Natural killer cell (primary cell): ENCODE measurements at regions not wholly inside any gene's neighbourhood (a gene's known extent, or its start where the extent isn't known, plus 50 kb on each side); places are given as distances from the start of the nearest gene placed in this dataset.
A peak's percentile ranks its signal among the peaks of the same experiment; 100 is the strongest.

ENCODE experiments used
- ATAC-seq, 3 donors: fragments of 150-1000 bp in 2 of 3; fragments of 200-7000 bp in 1 of 3; cut with Tn5 transposase; 1 replicate in 1 of 3; 2 replicates in 2 of 3; pipeline ENCODE4 v1.10.0; 2021; ENCODE audit warnings: mild to moderate bottlenecking in 2 of 3, moderate library complexity in 2 of 3
- DNase-seq, 2 donors: peaks; one replicate each; pipeline versions ENCODE4 v3.0.0 to v3.0.0-alpha.2; 2013 to 2021; ENCODE audit warnings: mixed read lengths in 1 of 2
- H3K27ac ChIP-seq: one replicate; pipeline ENCODE4 v1.5.1; 2013; ENCODE audit warnings: mild to moderate bottlenecking, low read length
- H3K27me3 ChIP-seq: one replicate; pipeline ENCODE4 v1.6.1; 2013; ENCODE audit warnings: low read length; ENCODE audit not compliant: control insufficient read depth, insufficient read depth
- H3K36me3 ChIP-seq: one replicate; pipeline ENCODE4 v1.6.1; 2013; ENCODE audit warnings: low read length; ENCODE audit not compliant: control insufficient read depth, insufficient read depth
- H3K4me1 ChIP-seq: one replicate; pipeline ENCODE4 v1.6.1; 2013; ENCODE audit warnings: low read length; ENCODE audit not compliant: control insufficient read depth, insufficient read depth
- H3K4me3 ChIP-seq: one replicate; pipeline ENCODE4 v1.5.1; 2013; ENCODE audit warnings: low read length
- H3K9me3 ChIP-seq: one replicate; pipeline ENCODE4 v1.6.1; 2013; ENCODE audit warnings: low read length; ENCODE audit not compliant: control insufficient read depth, insufficient read depth
- H3K27ac Mint-ChIP-seq, 2 donors: one replicate each; pipeline ENCODE4 v1.8.0; 2022; ENCODE audit warnings: mild to moderate bottlenecking in 2 of 2, mixed read lengths in 2 of 2, moderate library complexity in 1 of 2
- H3K27me3 Mint-ChIP-seq, 2 donors: one replicate each; pipeline ENCODE4 v1.8.0; 2022; ENCODE audit warnings: low read depth in 2 of 2, mixed read lengths in 2 of 2
- H3K36me3 Mint-ChIP-seq: one replicate; pipeline ENCODE4 v1.8.0; 2022; ENCODE audit warnings: mixed read lengths
- H3K4me1 Mint-ChIP-seq, 2 donors: one replicate each; pipeline ENCODE4 v1.8.0; 2022; ENCODE audit warnings: mixed read lengths in 2 of 2
- H3K4me3 Mint-ChIP-seq: one replicate; pipeline ENCODE4 v1.8.0; 2022; ENCODE audit warnings: mild to moderate bottlenecking, moderate library complexity, mixed read lengths
- H3K9me3 Mint-ChIP-seq, 2 donors: one replicate each; pipeline ENCODE4 v1.8.0; 2022; ENCODE audit warnings: mixed read lengths in 2 of 2
- WGBS: methylation state at CpG from one replicate; pipeline ENCODE4 v1.1.7; 2013; ENCODE audit warnings: missing lambda C conversion rate; ENCODE audit not compliant: insufficient coverage; 5-methylcytosine and 5-hydroxymethylcytosine counted together
- intact Hi-C: fragments of 100-400 bp; cut with micrococcal nuclease; formaldehyde crosslinking; loops from one replicate; pipeline ENCODE4 v1.14.2; 2022
- TF ChIP-seq, protein P1 (sequence below): fragments of 200-600 bp; IDR thresholded peaks from one replicate; pipeline ENCODE4 v1.8.0; 2022; ENCODE audit warnings: antibody characterized with exemption

DNA sequence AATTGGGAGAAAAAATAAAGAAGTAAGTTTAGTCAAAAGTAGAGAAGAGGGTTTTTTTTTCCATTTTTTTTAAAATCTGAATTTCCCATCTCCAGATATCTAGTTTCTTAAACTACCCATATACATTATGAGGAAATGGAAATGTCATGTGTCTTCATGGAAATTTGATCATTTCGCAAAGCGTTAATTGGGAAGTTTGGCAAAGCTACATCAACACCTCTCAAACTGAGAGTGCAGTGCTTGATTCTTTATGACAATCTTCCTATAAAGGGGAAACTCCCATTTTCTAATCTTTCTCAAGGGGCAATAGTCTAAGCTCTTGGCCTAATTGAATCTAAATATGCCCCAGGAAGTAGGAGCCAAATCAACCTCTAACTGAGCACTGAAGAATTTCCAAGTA, 110.4 kb upstream of the INHBA start:
- 93% methylated on average over 2 of the region's 2 CpGs for WGBS
- TF ChIP-seq, protein P1, sequence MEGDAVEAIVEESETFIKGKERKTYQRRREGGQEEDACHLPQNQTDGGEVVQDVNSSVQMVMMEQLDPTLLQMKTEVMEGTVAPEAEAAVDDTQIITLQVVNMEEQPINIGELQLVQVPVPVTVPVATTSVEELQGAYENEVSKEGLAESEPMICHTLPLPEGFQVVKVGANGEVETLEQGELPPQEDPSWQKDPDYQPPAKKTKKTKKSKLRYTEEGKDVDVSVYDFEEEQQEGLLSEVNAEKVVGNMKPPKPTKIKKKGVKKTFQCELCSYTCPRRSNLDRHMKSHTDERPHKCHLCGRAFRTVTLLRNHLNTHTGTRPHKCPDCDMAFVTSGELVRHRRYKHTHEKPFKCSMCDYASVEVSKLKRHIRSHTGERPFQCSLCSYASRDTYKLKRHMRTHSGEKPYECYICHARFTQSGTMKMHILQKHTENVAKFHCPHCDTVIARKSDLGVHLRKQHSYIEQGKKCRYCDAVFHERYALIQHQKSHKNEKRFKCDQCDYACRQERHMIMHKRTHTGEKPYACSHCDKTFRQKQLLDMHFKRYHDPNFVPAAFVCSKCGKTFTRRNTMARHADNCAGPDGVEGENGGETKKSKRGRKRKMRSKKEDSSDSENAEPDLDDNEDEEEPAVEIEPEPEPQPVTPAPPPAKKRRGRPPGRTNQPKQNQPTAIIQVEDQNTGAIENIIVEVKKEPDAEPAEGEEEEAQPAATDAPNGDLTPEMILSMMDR, result no peak
- no peak overlapping the region for H3K4me3 ChIP-seq
- Mint-ChIP-seq H3K27me3 (no peaks in the 10 kb centered on the region), H3K27ac (no peak overlapping the region), H3K4me3 (no peak overlapping the region), H3K36me3 (no peaks in the 10 kb centered on the region), H3K4me1 (peaks cover 43 to 50% of the 10 kb centered on the region in 2 donors), H3K9me3 (no peaks in the 10 kb centered on the region)
- no peaks in the 10 kb centered on the region for H3K36me3 ChIP-seq
- H3K27ac ChIP-seq, result no peak overlapping the region
- H3K9me3 ChIP-seq, result no peaks in the 10 kb centered on the region
- ATAC-seq (no peak), DNase-seq (no peak)
- H3K4me1 ChIP-seq, result peaks cover 19% of the 10 kb centered on the region
- no peaks in the 10 kb centered on the region for H3K27me3 ChIP-seq
- intact Hi-C loops, result no loop called here

DNA sequence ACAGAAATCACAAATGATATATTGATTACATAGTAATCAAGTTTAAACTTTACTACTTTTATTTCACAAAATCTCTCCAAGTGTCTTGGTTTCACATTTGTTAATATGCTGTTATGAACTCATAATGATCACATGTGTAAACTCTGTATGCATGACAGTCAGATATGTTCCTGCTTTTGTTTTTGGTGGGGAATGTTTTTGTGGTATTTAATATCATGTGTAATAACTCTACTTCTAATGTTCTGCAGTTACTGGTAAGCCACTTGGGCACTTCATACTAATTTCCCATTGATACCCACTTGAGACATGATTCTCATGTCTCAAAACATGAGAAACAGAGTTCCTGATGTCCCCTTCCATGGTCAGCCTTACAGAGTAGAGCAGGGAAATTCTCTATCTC, 109.1 kb upstream of the INHBA start:
- no peak for DNase-seq
- Mint-ChIP-seq H3K4me3 (no peak overlapping the region), H3K36me3 (no peaks in the 10 kb centered on the region), H3K4me1 (peaks cover 39 to 44% of the 10 kb centered on the region in 2 donors), H3K9me3 (no peaks in the 10 kb centered on the region), H3K27me3 (no peaks in the 10 kb centered on the region), H3K27ac (no peak overlapping the region)
- Histone ChIP-seq H3K4me3 (no peak overlapping the region), H3K27ac (no peak overlapping the region), H3K4me1 (peaks cover 14% of the 10 kb centered on the region), H3K27me3 (no peaks in the 10 kb centered on the region), H3K36me3 (no peaks in the 10 kb centered on the region), H3K9me3 (no peaks in the 10 kb centered on the region)
- intact Hi-C loops, result no loop called here
- TF ChIP-seq, protein P1, result no peak
- no peak for ATAC-seq

DNA sequence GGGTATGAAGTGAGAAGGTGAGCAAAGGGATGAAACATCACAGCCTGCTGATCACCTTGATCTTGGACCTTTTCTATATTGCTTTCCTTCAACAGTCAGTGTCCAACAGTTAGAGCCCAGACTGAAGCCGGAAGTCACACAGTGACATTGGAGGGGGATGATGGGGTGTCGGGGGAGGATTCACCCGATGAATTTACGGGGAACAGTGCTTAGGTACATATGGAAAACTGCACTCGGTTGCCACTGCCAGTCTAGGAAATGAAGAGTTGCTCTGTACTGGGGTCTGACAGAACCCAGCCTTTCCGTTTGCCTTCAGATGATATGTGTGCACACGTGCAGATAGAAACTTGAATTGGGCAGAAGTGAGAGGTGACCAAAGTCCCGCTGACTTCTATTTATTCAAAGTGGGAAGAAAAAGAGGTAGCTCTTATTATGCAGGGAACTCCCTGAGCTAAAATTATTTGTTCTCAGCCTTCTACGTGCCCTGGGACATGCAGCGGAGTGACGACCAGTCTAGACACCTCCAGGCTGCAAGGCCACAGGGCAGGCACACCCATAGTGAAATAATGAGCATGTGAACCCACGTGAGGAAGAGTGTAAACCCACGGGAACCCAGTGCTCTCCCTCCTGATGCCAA, 107.2 kb upstream of the INHBA start:
- no peaks in the 10 kb centered on the region for H3K36me3 ChIP-seq
- H3K27me3 ChIP-seq, result no peaks in the 10 kb centered on the region
- DNase-seq, result no peak
- H3K4me3 ChIP-seq, result no peak overlapping the region
- H3K4me1 ChIP-seq, result peaks cover 1% of the 10 kb centered on the region
- no peaks in the 10 kb centered on the region for H3K9me3 ChIP-seq
- H3K27me3 Mint-ChIP-seq, result no peaks in the 10 kb centered on the region
- H3K27ac Mint-ChIP-seq, result peak overlapping the region in 1 of 2 donors; percentile 33
- H3K27ac ChIP-seq, result no peak overlapping the region
- intact Hi-C loops, result no loop called here
- TF ChIP-seq, protein P1, result no peak
- WGBS, result 69% methylated on average over 13 of the region's 13 CpGs
- H3K4me1 Mint-ChIP-seq, result peaks cover 20 to 25% of the 10 kb centered on the region in 2 donors
- no peaks in the 10 kb centered on the region for H3K9me3 Mint-ChIP-seq
- peak in 1 of 3 donors; percentile 63 for ATAC-seq
- no peak overlapping the region for H3K4me3 Mint-ChIP-seq
- no peaks in the 10 kb centered on the region for H3K36me3 Mint-ChIP-seq

DNA sequence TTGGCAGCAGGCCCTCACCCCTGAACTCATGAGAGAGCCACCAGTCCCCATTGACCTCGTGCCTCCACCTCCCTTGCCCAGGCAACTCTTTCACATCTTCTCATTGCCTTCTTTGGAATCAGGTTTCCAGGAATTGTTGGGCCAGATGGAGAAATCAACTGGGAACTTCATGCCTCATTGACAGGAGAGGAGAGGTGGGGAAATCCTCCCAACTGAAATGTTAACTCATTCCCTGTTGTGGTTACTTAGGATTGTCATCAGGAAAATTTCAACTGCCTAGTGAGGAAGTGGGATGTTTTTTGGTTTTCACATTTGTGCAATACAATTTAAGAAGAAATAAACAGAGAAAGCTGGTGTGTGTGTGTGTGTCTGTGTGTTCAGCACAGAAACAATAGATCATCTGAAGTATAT, 106.6 kb upstream of the INHBA start:
- Histone ChIP-seq H3K9me3 (no peaks in the 10 kb centered on the region), H3K27ac (no peak overlapping the region), H3K27me3 (no peaks in the 10 kb centered on the region), H3K4me1 (no peaks in the 10 kb centered on the region), H3K4me3 (no peak overlapping the region), H3K36me3 (no peaks in the 10 kb centered on the region)
- H3K9me3 Mint-ChIP-seq, result no peaks in the 10 kb centered on the region
- H3K4me3 Mint-ChIP-seq, result no peak overlapping the region
- WGBS, result 91% methylated on average over 1 of the region's 1 CpG
- no peak for ATAC-seq
- intact Hi-C loops, result no loop called here
- H3K27ac Mint-ChIP-seq, result peak overlapping the region in 1 of 2 donors; percentile 33
- TF ChIP-seq, protein P1, result no peak
- H3K4me1 Mint-ChIP-seq, result peaks cover 15 to 20% of the 10 kb centered on the region in 2 donors
- H3K36me3 Mint-ChIP-seq, result no peaks in the 10 kb centered on the region
- H3K27me3 Mint-ChIP-seq, result no peaks in the 10 kb centered on the region
- no peak for DNase-seq
